Colonic mucosa (tissue), 4 donors: ENCODE measurements at regions not wholly inside any gene's neighbourhood (a gene's known extent, or its start where the extent isn't known, plus 50 kb on each side); places are given as distances from the start of the nearest gene placed in this dataset.

Experiments
- DNase-seq: peaks from one replicate; pipeline ENCODE4 v3.0.0-alpha.2; 2020
- H3K27ac ChIP-seq: fragments of 200-600 bp; one replicate; pipeline ENCODE4 v1.8.0; 2021
- H3K27me3 ChIP-seq: fragments of 200-600 bp; one replicate; pipeline ENCODE4 v1.8.0; 2021
- H3K36me3 ChIP-seq: fragments of 200-600 bp; one replicate; pipeline ENCODE4 v1.8.0; 2021
- H3K4me1 ChIP-seq: fragments of 200-600 bp; one replicate; pipeline ENCODE4 v1.8.0; 2021; ENCODE audit warnings: mild to moderate bottlenecking
- H3K4me3 ChIP-seq: fragments of 200-600 bp; one replicate; pipeline ENCODE4 v1.8.0; 2021
- H3K9ac ChIP-seq, 2 donors: one replicate each; pipeline ENCODE4 v1.7.0; 2013; ENCODE audit warnings: control low read depth in 2 of 2, low read depth in 2 of 2, low read length in 2 of 2
- H3K9me3 ChIP-seq: fragments of 200-600 bp; one replicate; pipeline ENCODE4 v1.8.0; 2021
- CTCF ChIP-seq: fragments of 200-600 bp; IDR thresholded peaks from one replicate; pipeline ENCODE4 v1.8.0; 2022; ENCODE audit warnings: antibody characterized with exemption, mild to moderate bottlenecking
- intact Hi-C: fragments of 100-400 bp; cut with DNase I; formaldehyde crosslinking; loops from one replicate; pipeline ENCODE4 v1.14.1; 2022
- donor health status: healthy.
- donor health status: DM: no; HTN: no; CAD: no.
- donor health status: DM: no; HTN: no; CAD: no.

GRCh38 chr11:24297461-24297860 lies 199.4 kb upstream of the LUZP2 start:
- no peak for DNase-seq
- no peaks in the 10 kb centered on the region for H3K9me3 ChIP-seq
- no peak overlapping the region for H3K9ac ChIP-seq
- TF ChIP-seq CTCF = no peak
- no peaks in the 10 kb centered on the region for H3K27me3 ChIP-seq
- H3K4me3 ChIP-seq = no peak overlapping the region
- intact Hi-C loops = no loop called here
- no peaks in the 10 kb centered on the region for H3K4me1 ChIP-seq
- H3K27ac ChIP-seq = no peak overlapping the region
- no peaks in the 10 kb centered on the region for H3K36me3 ChIP-seq

- Histone ChIP-seq H3K9ac (no peak overlapping the region), H3K27me3 (no peaks in the 10 kb centered on the region), H3K4me3 (no peak overlapping the region), H3K4me1 (no peaks in the 10 kb centered on the region), H3K36me3 (no peaks in the 10 kb centered on the region), H3K9me3 (no peaks in the 10 kb centered on the region), H3K27ac (no peak overlapping the region)
- TF ChIP-seq CTCF = no peak
- intact Hi-C loops = no loop called here
- no peak for DNase-seq
Measured at GRCh38 chr11:24298146-24298545, 198.7 kb upstream of the LUZP2 start.

- Histone ChIP-seq H3K36me3 (no peaks in the 10 kb centered on the region), H3K4me1 (no peaks in the 10 kb centered on the region), H3K27ac (no peak overlapping the region), H3K27me3 (no peaks in the 10 kb centered on the region), H3K9ac (no peak overlapping the region), H3K9me3 (no peaks in the 10 kb centered on the region), H3K4me3 (no peak overlapping the region)
- no peak for TF ChIP-seq CTCF
- no peak for DNase-seq
- intact Hi-C loops = no loop called here
Measured at GRCh38 chr11:24311974-24312373, 184.9 kb upstream of the LUZP2 start.

DNA sequence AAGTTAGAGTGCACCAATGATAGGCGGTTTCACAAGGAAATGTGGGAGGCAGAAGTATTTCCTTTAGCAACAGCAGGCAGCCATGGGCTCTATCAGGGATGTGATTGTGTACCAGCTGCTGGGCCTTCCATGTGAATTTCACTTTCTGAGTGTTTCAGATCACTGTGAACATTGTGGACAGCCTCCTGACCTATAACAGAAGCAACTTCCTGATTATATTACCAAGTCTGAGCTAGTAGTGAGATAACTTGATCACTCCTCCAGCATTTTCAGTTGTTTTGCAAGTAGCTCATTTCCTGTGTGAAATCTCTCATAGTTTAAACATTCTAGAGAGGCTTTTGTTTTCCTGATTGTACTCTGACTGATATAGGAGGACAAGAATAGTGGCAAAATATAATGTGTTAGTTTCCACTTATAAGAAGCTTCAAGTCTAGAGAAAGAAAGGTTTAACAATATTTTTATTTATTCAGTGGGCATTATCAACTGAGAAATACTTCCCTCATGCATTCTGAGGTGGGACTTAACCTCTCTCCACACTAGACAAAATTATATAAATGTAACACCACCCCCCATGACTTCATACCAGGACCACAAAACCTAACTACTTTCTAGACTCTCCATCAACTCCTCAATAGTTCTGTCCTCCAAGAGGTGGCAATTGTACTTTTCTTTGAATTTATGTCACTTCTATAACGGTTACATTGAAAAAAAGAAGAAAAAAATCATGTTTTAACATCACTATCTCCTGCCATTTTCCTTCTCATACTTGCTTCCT lies 184.2 kb upstream of the LUZP2 start:
- no peak for TF ChIP-seq CTCF
- Histone ChIP-seq H3K9ac (no peak overlapping the region), H3K36me3 (no peaks in the 10 kb centered on the region), H3K4me3 (no peak overlapping the region), H3K27me3 (no peaks in the 10 kb centered on the region), H3K9me3 (no peaks in the 10 kb centered on the region), H3K4me1 (no peaks in the 10 kb centered on the region), H3K27ac (no peak overlapping the region)
- intact Hi-C loops = no loop called here
- no peak for DNase-seq

DNA sequence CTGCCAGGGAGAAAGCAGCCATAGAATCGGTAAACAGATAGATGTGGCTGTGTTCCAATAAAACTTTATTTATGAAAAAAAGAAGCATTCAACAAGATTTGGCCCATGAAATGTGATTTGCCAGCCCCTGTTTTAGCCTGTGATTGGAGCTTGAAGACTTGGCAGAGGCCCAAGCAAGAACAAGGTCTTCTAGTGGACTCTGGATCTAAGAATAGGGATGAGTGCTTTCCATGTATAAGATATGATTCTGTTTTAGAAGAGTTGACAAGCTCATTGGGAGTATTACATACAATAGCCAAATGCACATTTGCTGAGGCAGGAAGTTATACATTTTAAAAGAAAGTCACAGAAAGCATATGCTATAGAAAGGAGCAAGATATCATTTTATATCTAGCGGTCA lies 175.6 kb upstream of the LUZP2 start:
- intact Hi-C loops = no loop called here
- Histone ChIP-seq H3K36me3 (no peaks in the 10 kb centered on the region), H3K9me3 (no peaks in the 10 kb centered on the region), H3K27ac (no peak overlapping the region), H3K4me1 (no peaks in the 10 kb centered on the region), H3K4me3 (no peak overlapping the region), H3K9ac (no peak overlapping the region), H3K27me3 (no peaks in the 10 kb centered on the region)
- DNase-seq = no peak
- no peak for TF ChIP-seq CTCF
